Osteoblast (primary cell): ENCODE measurements at regions not wholly inside any gene's neighbourhood (a gene's known extent, or its start where the extent isn't known, plus 50 kb on each side); places are given as distances from the start of the nearest gene placed in this dataset.

Experiments
- DNase-seq: peaks from one replicate; pipeline ENCODE4 v3.0.0; 2011; ENCODE audit warnings: low spot score, mixed read lengths; ENCODE audit not compliant: insufficient read length; ENCODE audit errors: missing footprints
- H2AFZ ChIP-seq: 2 replicates; pipeline ENCODE4 v1.6.0; 2011; ENCODE audit warnings: mild to moderate bottlenecking, low read length
- H3K27ac ChIP-seq: 2 replicates; pipeline ENCODE4 v1.5.1; 2011; ENCODE audit warnings: mild to moderate bottlenecking, low read depth, low read length, moderate library complexity
- H3K27me3 ChIP-seq: 2 replicates; pipeline ENCODE4 v1.6.0; 2012; ENCODE audit warnings: mild to moderate bottlenecking, control low read depth, inconsistent platforms, low read length, moderate library complexity; ENCODE audit not compliant: insufficient read depth
- H3K36me3 ChIP-seq: 2 replicates; pipeline ENCODE4 v1.5.1; 2011; ENCODE audit warnings: mild to moderate bottlenecking, low read length, control low read depth, moderate library complexity; ENCODE audit not compliant: insufficient read depth
- H3K4me1 ChIP-seq: 2 replicates; pipeline ENCODE4 v1.5.1; 2011; ENCODE audit warnings: mild to moderate bottlenecking, low read length, control low read depth, moderate library complexity; ENCODE audit not compliant: insufficient read depth
- H3K4me2 ChIP-seq: 2 replicates; pipeline ENCODE4 v1.6.0; 2011; ENCODE audit warnings: mild to moderate bottlenecking, low read length; ENCODE audit not compliant: insufficient read depth
- H3K4me3 ChIP-seq: fragments of 200-600 bp; sonication (generic); 3 replicates; pipeline ENCODE4 v1.5.1; 2012; ENCODE audit warnings: mild to moderate bottlenecking, low read length, inconsistent platforms; ENCODE audit not compliant: insufficient read depth
- H3K79me2 ChIP-seq: 2 replicates; pipeline ENCODE4 v1.6.0; 2012; ENCODE audit warnings: mild to moderate bottlenecking, low read length, control low read depth, inconsistent platforms; ENCODE audit not compliant: insufficient read depth
- H3K9me3 ChIP-seq: 2 replicates; pipeline ENCODE4 v1.5.1; 2011; ENCODE audit warnings: low read depth, low read length, control low read depth
- H4K20me1 ChIP-seq: 2 replicates; pipeline ENCODE4 v1.6.0; 2012; ENCODE audit warnings: mild to moderate bottlenecking, low read length, control low read depth; ENCODE audit not compliant: insufficient read depth
- CTCF ChIP-seq: IDR thresholded peaks from 2 replicates; pipeline ENCODE4 v1.5.1; 2011; ENCODE audit warnings: mild to moderate bottlenecking, low read depth, low read length, moderate library complexity; ENCODE audit errors: extremely low read depth

- no peak for TF ChIP-seq CTCF
- H3K4me3 ChIP-seq, result no peak overlapping the region
- no peaks in the 10 kb centered on the region for H4K20me1 ChIP-seq
Measured at GRCh38 chr16:13338044-13338443, 436.6 kb downstream of the SHISA9 start.

GRCh38 chr16:13342675-13343074, 441.3 kb downstream of the SHISA9 start:
- no peak for TF ChIP-seq CTCF
- H4K20me1 ChIP-seq, result no peaks in the 10 kb centered on the region
- H2AFZ ChIP-seq, result no peak overlapping the region

More at GRCh38 chr16:13338044-13338443, 436.6 kb downstream of the SHISA9 start:
- Histone ChIP-seq H3K79me2 (no peaks in the 10 kb centered on the region), H2AFZ (no peak overlapping the region), H3K9me3 (no peaks in the 10 kb centered on the region), H3K27ac (no peak overlapping the region), H3K4me2 (no peak overlapping the region), H3K4me1 (no peaks in the 10 kb centered on the region), H3K27me3 (no peaks in the 10 kb centered on the region), H3K36me3 (no peaks in the 10 kb centered on the region)
- no peak for DNase-seq

GRCh38 chr16:13344001-13344400, 442.6 kb downstream of the SHISA9 start:
- H4K20me1 ChIP-seq, result no peaks in the 10 kb centered on the region
- no peaks in the 10 kb centered on the region for H3K4me1 ChIP-seq
- H3K27ac ChIP-seq, result no peak overlapping the region
- H2AFZ ChIP-seq, result no peak overlapping the region
- no peaks in the 10 kb centered on the region for H3K27me3 ChIP-seq
- no peaks in the 10 kb centered on the region for H3K9me3 ChIP-seq
- TF ChIP-seq CTCF, result no peak
- H3K36me3 ChIP-seq, result no peaks in the 10 kb centered on the region
- H3K4me3 ChIP-seq, result no peak overlapping the region
- no peaks in the 10 kb centered on the region for H3K79me2 ChIP-seq
- DNase-seq, result no peak
- H3K4me2 ChIP-seq, result no peak overlapping the region

More at GRCh38 chr16:13342675-13343074, 441.3 kb downstream of the SHISA9 start:
- Histone ChIP-seq H3K4me2 (no peak overlapping the region), H3K27ac (no peak overlapping the region), H3K79me2 (no peaks in the 10 kb centered on the region), H3K27me3 (no peaks in the 10 kb centered on the region), H3K4me1 (no peaks in the 10 kb centered on the region), H3K36me3 (no peaks in the 10 kb centered on the region), H3K9me3 (no peaks in the 10 kb centered on the region), H3K4me3 (no peak overlapping the region)
- no peak for DNase-seq

- H3K4me3 ChIP-seq, result no peak overlapping the region
- no peaks in the 10 kb centered on the region for H3K9me3 ChIP-seq
- no peaks in the 10 kb centered on the region for H4K20me1 ChIP-seq
- H3K27me3 ChIP-seq, result no peaks in the 10 kb centered on the region
- no peak for DNase-seq
- H2AFZ ChIP-seq, result no peak overlapping the region
- no peak overlapping the region for H3K4me2 ChIP-seq
- no peak for TF ChIP-seq CTCF
- no peaks in the 10 kb centered on the region for H3K36me3 ChIP-seq
- H3K4me1 ChIP-seq, result no peaks in the 10 kb centered on the region
- no peak overlapping the region for H3K27ac ChIP-seq
- no peaks in the 10 kb centered on the region for H3K79me2 ChIP-seq
Measured at GRCh38 chr16:13348416-13348815, 447.0 kb downstream of the SHISA9 start.
